GM19463 (cell line): ENCODE measurements at regions not wholly inside any gene's neighbourhood (a gene's known extent, or its start where the extent isn't known, plus 50 kb on each side); places are given as distances from the start of the nearest gene placed in this dataset.
"Not testable (repeated sequence)": the region's sequence is repeated elsewhere in the genome, so short reads cannot be mapped to it uniquely, and the experiment has no call there.

Source experiments
- ATAC-seq: cut with Tn5 transposase; IDR thresholded peaks from one replicate; pipeline ENCODE4 v1.9.1; 2021; ENCODE audit warnings: mild to moderate bottlenecking, moderate library complexity; ENCODE audit not compliant: unreplicated experiment

GRCh38 chr6:92114091-92114675 lies 1305.2 kb downstream of the EPHA7 start:
- no peak for ATAC-seq

GRCh38 chr6:92111386-92111785 lies 1308.0 kb downstream of the EPHA7 start:
- ATAC-seq: no peak

- ATAC-seq: no peak
These were observed 1309.0 kb downstream of the EPHA7 start for GRCh38 chr6:92110403-92110802.

- no peak for ATAC-seq
These were observed 1309.4 kb downstream of the EPHA7 start for GRCh38 chr6:92109956-92110355.

- ATAC-seq: no peak
These were observed 1310.1 kb downstream of the EPHA7 start for GRCh38 chr6:92109256-92109655.

- no peak for ATAC-seq
These were observed 1332.6 kb downstream of the EPHA7 start for GRCh38 chr6:92086750-92087149.

- ATAC-seq: not testable (repeated sequence)
These were observed 1335.4 kb downstream of the EPHA7 start for GRCh38 chr6:92083914-92084313.

GRCh38 chr6:92072387-92072786 lies 1347.0 kb downstream of the EPHA7 start:
- no peak for ATAC-seq

- no peak for ATAC-seq
These were observed 1349.6 kb downstream of the EPHA7 start for GRCh38 chr6:92069781-92070180.

- ATAC-seq: no peak
These were observed 1366.8 kb downstream of the EPHA7 start for GRCh38 chr6:92052513-92052912.

GRCh38 chr6:92050216-92050615 lies 1369.1 kb downstream of the EPHA7 start:
- ATAC-seq: no peak

- ATAC-seq: no peak
These were observed 1371.5 kb downstream of the EPHA7 start for GRCh38 chr6:92047860-92048259.

GRCh38 chr6:92047152-92047850 lies 1372.1 kb downstream of the EPHA7 start:
- ATAC-seq: no peak

- ATAC-seq: no peak
These were observed 1375.0 kb downstream of the EPHA7 start for GRCh38 chr6:92044312-92044711.

GRCh38 chr6:92043777-92044176 lies 1375.6 kb downstream of the EPHA7 start:
- no peak for ATAC-seq

GRCh38 chr6:92026878-92027277 lies 1392.5 kb downstream of the EPHA7 start:
- ATAC-seq: no peak

GRCh38 chr6:92024881-92025280 lies 1394.5 kb downstream of the EPHA7 start:
- ATAC-seq: no peak

- ATAC-seq: no peak
These were observed 1395.2 kb downstream of the EPHA7 start for GRCh38 chr6:92024110-92024509.

- ATAC-seq: no peak
These were observed 1395.9 kb downstream of the EPHA7 start for GRCh38 chr6:92023410-92023966.

GRCh38 chr6:92011681-92012245 lies 1407.6 kb downstream of the EPHA7 start:
- no peak for ATAC-seq

GRCh38 chr6:92008757-92009502 lies 1410.4 kb downstream of the EPHA7 start:
- ATAC-seq: no peak
